ENCODE measurements at regions not wholly inside any gene's neighbourhood (a gene's known extent, or its start where the extent isn't known, plus 50 kb on each side); places are given as distances from the start of the nearest gene placed in this dataset.

DNA sequence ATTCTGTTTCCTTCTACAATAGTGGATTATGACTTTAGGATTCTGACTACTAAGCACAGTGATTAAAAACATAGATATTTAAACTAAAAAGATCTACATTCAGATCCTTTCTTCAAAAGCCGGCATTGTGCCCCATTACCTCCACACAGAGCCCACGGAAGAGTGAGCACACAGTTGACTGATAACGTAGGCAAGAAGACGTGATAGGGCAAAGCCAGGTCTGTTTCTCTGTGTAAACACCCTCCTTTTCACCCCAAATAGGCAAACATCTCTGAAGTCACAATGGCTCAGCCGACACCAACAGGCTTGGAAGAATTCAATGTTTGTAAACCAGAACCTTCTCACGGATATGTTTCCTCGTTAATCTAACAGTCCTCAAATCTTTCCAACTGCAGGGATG is 302.9 kb downstream of the CMPK2 start:
- H3K9ac ChIP-seq (ENCODE audit: low read depth in 1 of 2, low read length in 2 of 2): no peak overlapping the region
- no peak overlapping the region for H3K27ac ChIP-seq (ENCODE audit: low read depth in 2 of 2, low read length in 2 of 2)
- no peaks in the 10 kb centered on the region for H3K9me3 ChIP-seq (ENCODE audit: control insufficient read depth in 2 of 2, low read length in 2 of 2)
- H3K36me3 ChIP-seq (ENCODE audit: control insufficient read depth in 2 of 2, insufficient read depth in 2 of 2, low read length in 2 of 2): no peaks in the 10 kb centered on the region
- H3K4me3 ChIP-seq (ENCODE audit: low read length in 2 of 2): no peak overlapping the region
- no peaks in the 10 kb centered on the region for H3K27me3 ChIP-seq (ENCODE audit: control insufficient read depth in 2 of 2, insufficient read depth in 2 of 2, low read length in 2 of 2)
- no peaks in the 10 kb centered on the region for H3K4me1 ChIP-seq (ENCODE audit: control insufficient read depth in 2 of 2, insufficient read depth in 2 of 2, low read length in 2 of 2)

GRCh38 chr2:6564326-6564725 is 301.4 kb downstream of the CMPK2 start:
- Histone ChIP-seq H3K27me3 (ENCODE audit: control insufficient read depth in 2 of 2, insufficient read depth in 2 of 2, low read length in 2 of 2) (no peaks in the 10 kb centered on the region), H3K27ac (ENCODE audit: low read depth in 2 of 2, low read length in 2 of 2) (no peak overlapping the region), H3K36me3 (ENCODE audit: control insufficient read depth in 2 of 2, insufficient read depth in 2 of 2, low read length in 2 of 2) (no peaks in the 10 kb centered on the region), H3K9ac (ENCODE audit: low read depth in 1 of 2, low read length in 2 of 2) (no peak overlapping the region), H3K4me1 (ENCODE audit: control insufficient read depth in 2 of 2, insufficient read depth in 2 of 2, low read length in 2 of 2) (no peaks in the 10 kb centered on the region), H3K4me3 (ENCODE audit: low read length in 2 of 2) (no peak overlapping the region), H3K9me3 (ENCODE audit: control insufficient read depth in 2 of 2, low read length in 2 of 2) (no peaks in the 10 kb centered on the region)

DNA sequence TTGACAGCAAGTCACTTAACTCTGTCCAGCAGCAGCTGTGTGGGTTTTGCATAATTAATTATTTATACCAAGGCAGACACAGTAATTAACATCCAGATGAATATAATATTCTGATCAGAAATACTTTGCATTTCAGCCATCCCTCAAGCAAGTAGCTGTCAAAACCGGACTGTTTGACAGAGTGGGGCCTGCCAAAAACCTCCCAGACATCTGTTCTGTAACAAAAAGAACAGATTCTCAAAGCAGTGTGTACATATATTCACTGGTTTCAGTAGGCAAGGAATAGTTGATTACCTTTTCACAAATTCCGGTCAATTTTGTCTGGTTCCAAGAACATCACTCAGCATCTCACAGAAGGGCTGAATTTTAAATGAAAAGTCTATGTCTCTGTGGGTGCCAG is 291.6 kb downstream of the CMPK2 start:
- no peak overlapping the region for H3K27ac ChIP-seq (ENCODE audit: low read depth in 2 of 2, low read length in 2 of 2)
- no peak overlapping the region for H3K4me3 ChIP-seq (ENCODE audit: low read length in 2 of 2)
- H3K9me3 ChIP-seq (ENCODE audit: control insufficient read depth in 2 of 2, low read length in 2 of 2): no peaks in the 10 kb centered on the region
- no peaks in the 10 kb centered on the region for H3K27me3 ChIP-seq (ENCODE audit: control insufficient read depth in 2 of 2, insufficient read depth in 2 of 2, low read length in 2 of 2)
- no peak overlapping the region for H3K9ac ChIP-seq (ENCODE audit: low read depth in 1 of 2, low read length in 2 of 2)
- no peaks in the 10 kb centered on the region for H3K4me1 ChIP-seq (ENCODE audit: control insufficient read depth in 2 of 2, insufficient read depth in 2 of 2, low read length in 2 of 2)
- no peaks in the 10 kb centered on the region for H3K36me3 ChIP-seq (ENCODE audit: control insufficient read depth in 2 of 2, insufficient read depth in 2 of 2, low read length in 2 of 2)

DNA sequence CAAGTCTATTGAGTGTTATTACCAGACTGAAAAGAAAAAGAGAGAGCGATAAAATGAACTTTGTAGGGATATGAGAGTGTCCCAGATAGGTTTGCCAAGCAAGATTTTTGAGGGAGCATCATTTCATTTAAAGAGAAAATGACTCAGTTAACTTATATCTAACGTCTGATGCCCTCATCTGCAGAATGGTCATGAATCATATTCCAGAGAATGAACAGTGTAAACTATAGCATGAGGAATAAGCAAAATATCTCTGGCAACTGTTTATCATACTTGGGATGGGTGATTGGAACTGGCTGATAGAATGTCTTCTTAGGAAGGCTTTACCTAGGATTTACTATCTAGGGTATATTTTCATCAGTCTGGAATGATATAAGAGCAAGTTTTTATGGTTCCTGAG is 289.4 kb downstream of the CMPK2 start:
- H3K9me3 ChIP-seq (ENCODE audit: control insufficient read depth in 2 of 2, low read length in 2 of 2): no peaks in the 10 kb centered on the region
- no peak overlapping the region for H3K9ac ChIP-seq (ENCODE audit: low read depth in 1 of 2, low read length in 2 of 2)
- H3K4me1 ChIP-seq (ENCODE audit: control insufficient read depth in 2 of 2, insufficient read depth in 2 of 2, low read length in 2 of 2): no peaks in the 10 kb centered on the region
- no peak overlapping the region for H3K27ac ChIP-seq (ENCODE audit: low read depth in 2 of 2, low read length in 2 of 2)
- H3K36me3 ChIP-seq (ENCODE audit: control insufficient read depth in 2 of 2, insufficient read depth in 2 of 2, low read length in 2 of 2): no peaks in the 10 kb centered on the region
- H3K27me3 ChIP-seq (ENCODE audit: control insufficient read depth in 2 of 2, insufficient read depth in 2 of 2, low read length in 2 of 2): no peaks in the 10 kb centered on the region
- no peak overlapping the region for H3K4me3 ChIP-seq (ENCODE audit: low read length in 2 of 2)

DNA sequence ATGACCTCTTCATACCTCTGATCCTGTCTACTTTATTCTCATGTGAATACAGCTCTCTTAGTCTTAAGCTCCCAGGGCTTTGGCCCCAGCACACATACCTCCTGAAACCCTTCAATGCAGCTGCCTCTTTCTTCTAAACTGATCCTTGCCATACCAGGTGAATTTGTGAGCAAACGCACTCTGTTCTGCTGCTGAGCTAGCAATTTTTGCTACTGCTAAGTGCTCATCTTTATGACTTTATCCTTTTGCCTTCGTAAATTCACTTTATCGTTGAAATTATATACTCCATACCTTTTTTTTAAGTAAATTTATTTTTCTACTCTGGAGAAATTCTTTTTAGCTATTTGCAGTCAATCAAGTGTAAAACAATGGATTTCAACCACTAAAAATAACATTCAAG is 287.7 kb downstream of the CMPK2 start:
- Histone ChIP-seq H3K27me3 (ENCODE audit: control insufficient read depth in 2 of 2, insufficient read depth in 2 of 2, low read length in 2 of 2) (no peaks in the 10 kb centered on the region), H3K9me3 (ENCODE audit: control insufficient read depth in 2 of 2, low read length in 2 of 2) (no peaks in the 10 kb centered on the region), H3K4me1 (ENCODE audit: control insufficient read depth in 2 of 2, insufficient read depth in 2 of 2, low read length in 2 of 2) (no peaks in the 10 kb centered on the region), H3K27ac (ENCODE audit: low read depth in 2 of 2, low read length in 2 of 2) (no peak overlapping the region), H3K9ac (ENCODE audit: low read depth in 1 of 2, low read length in 2 of 2) (no peak overlapping the region), H3K4me3 (ENCODE audit: low read length in 2 of 2) (no peak overlapping the region), H3K36me3 (ENCODE audit: control insufficient read depth in 2 of 2, insufficient read depth in 2 of 2, low read length in 2 of 2) (no peaks in the 10 kb centered on the region)

DNA sequence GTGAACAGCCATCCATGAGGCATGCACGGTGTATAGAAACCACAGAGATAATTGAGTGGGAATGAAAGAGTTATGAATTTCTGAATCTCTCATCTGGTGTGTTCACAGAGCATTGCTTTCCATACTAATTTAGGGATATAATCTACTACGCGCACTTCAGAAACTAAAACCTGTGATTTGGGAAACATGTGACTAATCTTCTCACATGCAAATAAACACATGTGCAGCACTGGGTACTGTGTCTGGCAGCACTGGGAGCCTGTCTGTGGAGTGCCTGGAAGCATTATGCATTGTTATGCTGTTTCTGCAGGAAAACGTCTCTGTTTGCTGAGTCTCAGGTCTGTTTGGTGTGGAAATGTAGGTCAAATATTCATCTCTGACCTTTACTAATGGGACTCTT is 287.3 kb downstream of the CMPK2 start:
- no peak overlapping the region for H3K9ac ChIP-seq (ENCODE audit: low read depth in 1 of 2, low read length in 2 of 2)
- no peaks in the 10 kb centered on the region for H3K36me3 ChIP-seq (ENCODE audit: control insufficient read depth in 2 of 2, insufficient read depth in 2 of 2, low read length in 2 of 2)
- no peak overlapping the region for H3K27ac ChIP-seq (ENCODE audit: low read depth in 2 of 2, low read length in 2 of 2)
- no peak overlapping the region for H3K4me3 ChIP-seq (ENCODE audit: low read length in 2 of 2)
- H3K9me3 ChIP-seq (ENCODE audit: control insufficient read depth in 2 of 2, low read length in 2 of 2): no peaks in the 10 kb centered on the region
- no peaks in the 10 kb centered on the region for H3K27me3 ChIP-seq (ENCODE audit: control insufficient read depth in 2 of 2, insufficient read depth in 2 of 2, low read length in 2 of 2)
- H3K4me1 ChIP-seq (ENCODE audit: control insufficient read depth in 2 of 2, insufficient read depth in 2 of 2, low read length in 2 of 2): no peaks in the 10 kb centered on the region

DNA sequence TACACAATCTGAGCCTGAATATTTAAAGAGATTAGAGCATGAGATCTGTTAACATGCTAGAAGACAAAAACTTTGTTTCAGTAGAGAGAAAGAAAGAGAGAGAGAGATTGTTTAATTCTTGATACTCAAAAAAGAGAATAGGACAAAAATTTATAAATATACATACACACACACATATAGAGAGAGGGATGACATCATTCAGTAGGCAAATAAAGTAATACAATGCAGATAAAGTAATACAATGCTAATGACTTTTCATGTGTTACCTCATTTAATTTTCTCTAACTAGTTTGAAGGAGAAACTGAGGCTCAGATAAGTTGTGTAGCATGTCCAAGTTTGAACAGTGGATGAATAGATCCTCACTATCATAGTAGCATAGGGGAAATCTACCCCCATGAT is 286.4 kb downstream of the CMPK2 start:
- no peak overlapping the region for H3K9ac ChIP-seq (ENCODE audit: low read depth in 1 of 2, low read length in 2 of 2)
- H3K4me1 ChIP-seq (ENCODE audit: control insufficient read depth in 2 of 2, insufficient read depth in 2 of 2, low read length in 2 of 2): no peaks in the 10 kb centered on the region
- H3K27ac ChIP-seq (ENCODE audit: low read depth in 2 of 2, low read length in 2 of 2): no peak overlapping the region
- no peaks in the 10 kb centered on the region for H3K9me3 ChIP-seq (ENCODE audit: control insufficient read depth in 2 of 2, low read length in 2 of 2)
- H3K27me3 ChIP-seq (ENCODE audit: control insufficient read depth in 2 of 2, insufficient read depth in 2 of 2, low read length in 2 of 2): no peaks in the 10 kb centered on the region
- no peaks in the 10 kb centered on the region for H3K36me3 ChIP-seq (ENCODE audit: control insufficient read depth in 2 of 2, insufficient read depth in 2 of 2, low read length in 2 of 2)
- no peak overlapping the region for H3K4me3 ChIP-seq (ENCODE audit: low read length in 2 of 2)

GRCh38 chr2:6580982-6581381 is 284.7 kb downstream of the CMPK2 start:
- no peaks in the 10 kb centered on the region for H3K36me3 ChIP-seq (ENCODE audit: control insufficient read depth in 2 of 2, insufficient read depth in 2 of 2, low read length in 2 of 2)

GRCh38 chr2:6589150-6589549 is 276.6 kb downstream of the CMPK2 start:
- no peaks in the 10 kb centered on the region for H3K36me3 ChIP-seq (ENCODE audit: control insufficient read depth in 2 of 2, insufficient read depth in 2 of 2, low read length in 2 of 2)
- H3K27me3 ChIP-seq (ENCODE audit: control insufficient read depth in 2 of 2, insufficient read depth in 2 of 2, low read length in 2 of 2): no peaks in the 10 kb centered on the region
- H3K4me1 ChIP-seq (ENCODE audit: control insufficient read depth in 2 of 2, insufficient read depth in 2 of 2, low read length in 2 of 2): no peaks in the 10 kb centered on the region
- no peak overlapping the region for H3K4me3 ChIP-seq (ENCODE audit: low read length in 2 of 2)
- H3K9ac ChIP-seq (ENCODE audit: low read depth in 1 of 2, low read length in 2 of 2): no peak overlapping the region
- H3K9me3 ChIP-seq (ENCODE audit: control insufficient read depth in 2 of 2, low read length in 2 of 2): no peaks in the 10 kb centered on the region
- H3K27ac ChIP-seq (ENCODE audit: low read depth in 2 of 2, low read length in 2 of 2): no peak overlapping the region

More at GRCh38 chr2:6580982-6581381, 284.7 kb downstream of the CMPK2 start:
- H3K4me3 ChIP-seq (ENCODE audit: low read length in 2 of 2): no peak overlapping the region
- H3K9ac ChIP-seq (ENCODE audit: low read depth in 1 of 2, low read length in 2 of 2): no peak overlapping the region
- H3K9me3 ChIP-seq (ENCODE audit: control insufficient read depth in 2 of 2, low read length in 2 of 2): no peaks in the 10 kb centered on the region
- H3K4me1 ChIP-seq (ENCODE audit: control insufficient read depth in 2 of 2, insufficient read depth in 2 of 2, low read length in 2 of 2): no peaks in the 10 kb centered on the region
- H3K27me3 ChIP-seq (ENCODE audit: control insufficient read depth in 2 of 2, insufficient read depth in 2 of 2, low read length in 2 of 2): no peaks in the 10 kb centered on the region
- H3K27ac ChIP-seq (ENCODE audit: low read depth in 2 of 2, low read length in 2 of 2): no peak overlapping the region

DNA sequence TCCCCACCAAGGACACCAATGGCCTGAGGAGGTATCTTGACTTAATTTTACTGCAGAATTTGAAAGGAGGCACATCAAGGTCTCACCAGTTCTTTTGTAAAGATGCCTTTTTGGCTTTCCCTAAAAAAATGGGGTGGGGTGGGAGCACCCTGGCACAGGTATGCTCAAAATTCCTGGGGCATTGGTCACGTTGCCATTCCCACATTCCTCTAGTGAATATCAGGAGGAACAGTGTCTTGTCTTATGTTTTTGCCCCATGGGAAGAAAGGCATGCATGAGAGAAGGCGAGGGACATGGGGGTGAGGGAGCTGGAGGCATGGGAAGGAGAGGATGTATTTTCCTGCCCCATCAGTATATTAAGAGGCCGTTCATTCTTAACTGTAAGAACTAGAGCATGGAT is 275.3 kb downstream of the CMPK2 start:
- Histone ChIP-seq H3K27ac (ENCODE audit: low read depth in 2 of 2, low read length in 2 of 2) (no peak overlapping the region), H3K36me3 (ENCODE audit: control insufficient read depth in 2 of 2, insufficient read depth in 2 of 2, low read length in 2 of 2) (no peaks in the 10 kb centered on the region), H3K4me1 (ENCODE audit: control insufficient read depth in 2 of 2, insufficient read depth in 2 of 2, low read length in 2 of 2) (no peaks in the 10 kb centered on the region), H3K9me3 (ENCODE audit: control insufficient read depth in 2 of 2, low read length in 2 of 2) (no peaks in the 10 kb centered on the region), H3K9ac (ENCODE audit: low read depth in 1 of 2, low read length in 2 of 2) (no peak overlapping the region), H3K4me3 (ENCODE audit: low read length in 2 of 2) (no peak overlapping the region), H3K27me3 (ENCODE audit: control insufficient read depth in 2 of 2, insufficient read depth in 2 of 2, low read length in 2 of 2) (no peaks in the 10 kb centered on the region)

DNA sequence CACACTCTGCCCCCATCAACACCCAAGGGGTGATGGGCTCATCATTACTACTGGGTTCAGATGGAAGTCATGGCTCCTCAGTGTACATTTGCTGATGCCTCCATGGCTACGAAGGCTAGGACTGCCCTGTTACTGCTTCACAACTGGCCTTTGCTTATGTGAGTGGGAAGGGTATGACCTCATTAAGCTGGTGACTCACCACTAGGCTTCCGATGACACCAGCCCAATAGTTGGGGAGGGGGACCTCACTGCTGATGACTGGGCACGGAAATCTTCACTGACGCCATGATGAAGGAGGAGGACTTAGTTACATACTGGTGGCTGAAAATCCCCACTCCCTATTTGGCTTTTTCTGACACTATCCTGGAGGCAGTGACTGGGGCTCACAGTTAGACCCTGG is 263.2 kb downstream of the CMPK2 start:
- no peaks in the 10 kb centered on the region for H3K9me3 ChIP-seq (ENCODE audit: control insufficient read depth in 2 of 2, low read length in 2 of 2)
- H3K4me1 ChIP-seq (ENCODE audit: control insufficient read depth in 2 of 2, insufficient read depth in 2 of 2, low read length in 2 of 2): no peaks in the 10 kb centered on the region
- H3K4me3 ChIP-seq (ENCODE audit: low read length in 2 of 2): no peak overlapping the region
- no peak overlapping the region for H3K27ac ChIP-seq (ENCODE audit: low read depth in 2 of 2, low read length in 2 of 2)
- H3K27me3 ChIP-seq (ENCODE audit: control insufficient read depth in 2 of 2, insufficient read depth in 2 of 2, low read length in 2 of 2): no peaks in the 10 kb centered on the region
- no peaks in the 10 kb centered on the region for H3K36me3 ChIP-seq (ENCODE audit: control insufficient read depth in 2 of 2, insufficient read depth in 2 of 2, low read length in 2 of 2)
- H3K9ac ChIP-seq (ENCODE audit: low read depth in 1 of 2, low read length in 2 of 2): no peak overlapping the region
